H9 (cell line): ENCODE measurements at regions not wholly inside any gene's neighbourhood (a gene's known extent, or its start where the extent isn't known, plus 50 kb on each side); places are given as distances from the start of the nearest gene placed in this dataset.

Source experiments
- DNase-seq: peaks from one replicate; pipeline ENCODE4 v3.0.0-alpha.2; 2017
- H2AFZ ChIP-seq: one replicate; pipeline ENCODE4 v1.6.1; 2013; ENCODE audit warnings: mild to moderate bottlenecking, low read length, control low read depth, moderate library complexity
- H2AK5ac ChIP-seq: 2 replicates; pipeline ENCODE4 v1.6.1; 2013; ENCODE audit warnings: low read length, control low read depth, mixed read lengths; ENCODE audit not compliant: insufficient read length
- H2BK120ac ChIP-seq: one replicate; pipeline ENCODE4 v1.6.1; 2013; ENCODE audit warnings: low read depth, mild to moderate bottlenecking, low read length, control low read depth, inconsistent platforms; ENCODE audit not compliant: poor library complexity, severe bottlenecking
- H2BK12ac ChIP-seq: 2 replicates; pipeline ENCODE4 v1.6.1; 2013; ENCODE audit warnings: low read length, control low read depth, mixed read lengths, low read depth; ENCODE audit not compliant: insufficient read length
- H2BK15ac ChIP-seq: 2 replicates; pipeline ENCODE4 v1.6.1; 2013; ENCODE audit warnings: low read depth, low read length, control low read depth
- H2BK20ac ChIP-seq: one replicate; pipeline ENCODE4 v1.6.1; 2013; ENCODE audit warnings: low read depth, mild to moderate bottlenecking, low read length, control low read depth, inconsistent platforms; ENCODE audit not compliant: poor library complexity, severe bottlenecking
- H2BK5ac ChIP-seq: 2 replicates; pipeline ENCODE4 v1.6.1; 2013; ENCODE audit warnings: low read length, control low read depth, mixed read lengths; ENCODE audit not compliant: insufficient read length
- H3K14ac ChIP-seq: 2 replicates; pipeline ENCODE4 v1.6.1; 2013; ENCODE audit warnings: low read length, control low read depth; ENCODE audit not compliant: insufficient read depth
- H3K18ac ChIP-seq: 2 replicates; pipeline ENCODE4 v1.6.1; 2013; ENCODE audit warnings: low read depth, mild to moderate bottlenecking, mixed read lengths, low read length, control low read depth; ENCODE audit not compliant: insufficient read length
- H3K23ac ChIP-seq: 2 replicates; pipeline ENCODE4 v1.6.1; 2013; ENCODE audit warnings: low read length, control low read depth, mixed read lengths, low read depth; ENCODE audit not compliant: insufficient read length
- H3K23me2 ChIP-seq: 2 replicates; pipeline ENCODE4 v1.6.1; 2013; ENCODE audit warnings: low read depth, mild to moderate bottlenecking, mixed read lengths, low read length, control low read depth; ENCODE audit not compliant: insufficient read length, poor library complexity, severe bottlenecking
- H3K27ac ChIP-seq: 2 replicates; pipeline ENCODE4 v1.5.1; 2013; ENCODE audit warnings: low read length, control low read depth, mixed read lengths, low read depth; ENCODE audit not compliant: insufficient read length
- H3K27me3 ChIP-seq: 2 replicates; pipeline ENCODE4 v1.6.1; 2013; ENCODE audit warnings: low read length, control low read depth, inconsistent platforms; ENCODE audit not compliant: insufficient read depth
- H3K4ac ChIP-seq: 2 replicates; pipeline ENCODE4 v1.6.1; 2013; ENCODE audit warnings: low read depth, mild to moderate bottlenecking, control low read depth, inconsistent platforms, low read length, moderate library complexity
- H3K4me1 ChIP-seq: 2 replicates; pipeline ENCODE4 v1.6.1; 2013; ENCODE audit warnings: low read length, control low read depth, inconsistent platforms; ENCODE audit not compliant: insufficient read depth
- H3K4me2 ChIP-seq: 2 replicates; pipeline ENCODE4 v1.6.1; 2013; ENCODE audit warnings: low read length, control low read depth, mixed read lengths; ENCODE audit not compliant: insufficient read length, insufficient read depth
- H3K56ac ChIP-seq: 2 replicates; pipeline ENCODE4 v1.6.1; 2013; ENCODE audit warnings: low read depth, mild to moderate bottlenecking, mixed read lengths, low read length, control low read depth; ENCODE audit not compliant: insufficient read length
- H3K79me1 ChIP-seq: 2 replicates; pipeline ENCODE4 v1.6.1; 2013; ENCODE audit warnings: low read depth, mild to moderate bottlenecking, moderate library complexity, low read length, control low read depth, inconsistent platforms; ENCODE audit not compliant: insufficient read depth, poor library complexity, severe bottlenecking
- H3K79me2 ChIP-seq: 2 replicates; pipeline ENCODE4 v1.6.1; 2013; ENCODE audit warnings: low read length, control low read depth, inconsistent platforms; ENCODE audit not compliant: insufficient read depth
- H3K9ac ChIP-seq: 2 replicates; pipeline ENCODE4 v1.6.1; 2013; ENCODE audit warnings: low read length, control low read depth, mixed read lengths; ENCODE audit not compliant: insufficient read length; ENCODE audit errors: extremely low read depth
- H3K9me3 ChIP-seq: one replicate; pipeline ENCODE4 v1.6.1; 2013; ENCODE audit warnings: low read depth, low read length, inconsistent platforms; ENCODE audit not compliant: control insufficient read depth
- H3T11ph ChIP-seq: one replicate; pipeline ENCODE4 v1.6.1; 2013; ENCODE audit warnings: mild to moderate bottlenecking, low read length, control low read depth, inconsistent platforms
- H4K20me1 ChIP-seq: one replicate; pipeline ENCODE4 v1.6.1; 2013; ENCODE audit not compliant: control insufficient read depth, insufficient read length, insufficient read depth
- H4K5ac ChIP-seq: 2 replicates; pipeline ENCODE4 v1.6.1; 2013; ENCODE audit warnings: low read depth, mild to moderate bottlenecking, mixed read lengths, low read length, control low read depth; ENCODE audit not compliant: insufficient read length
- H4K8ac ChIP-seq: replicated peaks from 2 replicates; pipeline ENCODE4 v1.6.1; 2013; ENCODE audit warnings: low read length, control low read depth, mixed read lengths, low read depth; ENCODE audit not compliant: insufficient read length
- H4K91ac ChIP-seq: 2 replicates; pipeline ENCODE4 v1.6.1; 2013; ENCODE audit warnings: low read depth, mild to moderate bottlenecking, moderate library complexity, mixed read lengths, low read length, control low read depth; ENCODE audit not compliant: insufficient read length
- H3K27ac Mint-ChIP-seq, 3 experiments: 2 replicates in 2 of 3; 3 replicates in 1 of 3; pipeline ENCODE4 v1.8.0; 2020 to 2021; ENCODE audit warnings: mixed read lengths in 3 of 3, mild to moderate bottlenecking in 1 of 3, moderate library complexity in 1 of 3
- H3K27me3 Mint-ChIP-seq: 2 replicates; pipeline ENCODE4 v1.8.0; 2021; ENCODE audit warnings: low read depth, mild to moderate bottlenecking, moderate library complexity, mixed read lengths
- H3K36me3 Mint-ChIP-seq, 3 experiments: 2 replicates in 2 of 3; 3 replicates in 1 of 3; pipeline ENCODE4 v1.8.0; 2020 to 2021; ENCODE audit warnings: low read depth in 3 of 3, mixed read lengths in 3 of 3; ENCODE audit not compliant: insufficient read depth in 1 of 3
- H3K4me1 Mint-ChIP-seq, 2 experiments: 2 replicates each; pipeline ENCODE4 v1.8.0; 2020; ENCODE audit warnings: mixed read lengths in 2 of 2
- H3K4me3 Mint-ChIP-seq, 2 experiments: 2 replicates in 1 of 2; 3 replicates in 1 of 2; pipeline ENCODE4 v1.8.0; 2020 to 2021; ENCODE audit warnings: mild to moderate bottlenecking in 2 of 2, mixed read lengths in 2 of 2, moderate library complexity in 1 of 2
- H3K9me3 Mint-ChIP-seq, 2 experiments: 2 replicates in 1 of 2; 3 replicates in 1 of 2; pipeline ENCODE4 v1.8.0; 2020; ENCODE audit warnings: mild to moderate bottlenecking in 2 of 2, mixed read lengths in 2 of 2, moderate library complexity in 1 of 2
- WGBS: extraction: QIAGEN DNeasy Blood & Tissue Kit; methylation state at CpG from one replicate; pipeline ENCODE4 v1.1.7; 2013; ENCODE audit warnings: missing lambda C conversion rate, low lambda C conversion rate, mixed read lengths; ENCODE audit not compliant: insufficient read length; ENCODE audit errors: extremely low coverage; 5-methylcytosine and 5-hydroxymethylcytosine counted together
- TF ChIP-seq, protein P1 (sequence below): fragments of 200-600 bp; sonication (generic); conservative IDR thresholded peaks from 3 replicates; pipeline ENCODE4 v1.8.0; 2021; ENCODE audit warnings: antibody characterized with exemption, mild to moderate bottlenecking

DNA sequence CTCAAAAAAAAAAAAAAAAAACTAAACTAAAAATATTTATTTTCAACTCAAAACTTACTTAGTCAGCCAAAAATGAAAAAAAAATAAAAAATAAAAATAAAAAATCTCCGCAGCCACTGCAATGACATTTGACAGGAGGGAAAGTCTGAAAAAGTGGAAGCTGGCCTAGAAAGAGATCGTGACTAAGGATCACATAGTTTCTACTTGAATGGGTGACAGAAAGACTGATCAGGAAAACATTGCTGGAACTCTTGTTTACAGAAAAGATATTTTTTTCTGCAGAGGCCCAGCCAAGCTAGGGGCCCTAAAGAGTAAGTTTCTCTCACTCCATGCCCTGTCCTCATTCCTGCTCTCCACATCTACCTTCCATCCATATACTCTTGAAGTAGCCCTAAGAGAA is 92.8 kb upstream of the KCND2 start:
- no peaks in the 10 kb centered on the region for H3K27me3 Mint-ChIP-seq
- Histone ChIP-seq H3K9me3 (no peaks in the 10 kb centered on the region), H4K8ac (no peak overlapping the region), H3K79me1 (no peaks in the 10 kb centered on the region), H3K27me3 (no peaks in the 10 kb centered on the region), H2BK15ac (no peak overlapping the region), H3K9ac (no peak overlapping the region), H3K23ac (no peak overlapping the region), H3T11ph (no peak overlapping the region), H2AK5ac (no peak overlapping the region), H3K23me2 (no peaks in the 10 kb centered on the region), H3K79me2 (no peaks in the 10 kb centered on the region), H2BK5ac (no peak overlapping the region), H3K4me1 (no peaks in the 10 kb centered on the region), H3K56ac (no peak overlapping the region), H3K4ac (no peak overlapping the region), H2AFZ (peak overlapping the region; percentile 32), H2BK20ac (no peak overlapping the region), H3K4me2 (no peak overlapping the region), H3K27ac (no peak overlapping the region), H2BK120ac (no peak overlapping the region), H3K14ac (no peak overlapping the region), H4K91ac (no peak overlapping the region), H2BK12ac (no peak overlapping the region), H4K5ac (no peak overlapping the region), H3K18ac (no peak overlapping the region), H4K20me1 (no peaks in the 10 kb centered on the region)
- no peak overlapping the region for H3K4me3 Mint-ChIP-seq
- TF ChIP-seq, protein P1, sequence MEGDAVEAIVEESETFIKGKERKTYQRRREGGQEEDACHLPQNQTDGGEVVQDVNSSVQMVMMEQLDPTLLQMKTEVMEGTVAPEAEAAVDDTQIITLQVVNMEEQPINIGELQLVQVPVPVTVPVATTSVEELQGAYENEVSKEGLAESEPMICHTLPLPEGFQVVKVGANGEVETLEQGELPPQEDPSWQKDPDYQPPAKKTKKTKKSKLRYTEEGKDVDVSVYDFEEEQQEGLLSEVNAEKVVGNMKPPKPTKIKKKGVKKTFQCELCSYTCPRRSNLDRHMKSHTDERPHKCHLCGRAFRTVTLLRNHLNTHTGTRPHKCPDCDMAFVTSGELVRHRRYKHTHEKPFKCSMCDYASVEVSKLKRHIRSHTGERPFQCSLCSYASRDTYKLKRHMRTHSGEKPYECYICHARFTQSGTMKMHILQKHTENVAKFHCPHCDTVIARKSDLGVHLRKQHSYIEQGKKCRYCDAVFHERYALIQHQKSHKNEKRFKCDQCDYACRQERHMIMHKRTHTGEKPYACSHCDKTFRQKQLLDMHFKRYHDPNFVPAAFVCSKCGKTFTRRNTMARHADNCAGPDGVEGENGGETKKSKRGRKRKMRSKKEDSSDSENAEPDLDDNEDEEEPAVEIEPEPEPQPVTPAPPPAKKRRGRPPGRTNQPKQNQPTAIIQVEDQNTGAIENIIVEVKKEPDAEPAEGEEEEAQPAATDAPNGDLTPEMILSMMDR = no peak
- no peaks in the 10 kb centered on the region for H3K4me1 Mint-ChIP-seq
- no peaks in the 10 kb centered on the region for H3K36me3 Mint-ChIP-seq
- DNase-seq = no peak
- no peak overlapping the region for H3K27ac Mint-ChIP-seq
- WGBS = no CpG with 5 or more reads among the region's 2 CpGs
- no peaks in the 10 kb centered on the region for H3K9me3 Mint-ChIP-seq
